Stimulated activated CD8-positive, alpha-beta memory T cell treated with anti-CD3 and anti-CD28 coated beads, Interleukin-7, amount 100 ng/mL, for 48 hours (primary cell): ENCODE measurements at regions not wholly inside any gene's neighbourhood (a gene's known extent, or its start where the extent isn't known, plus 50 kb on each side); places are given as distances from the start of the nearest gene placed in this dataset.
"Not testable (repeated sequence)": the region's sequence is repeated elsewhere in the genome, so short reads cannot be mapped to it uniquely, and the experiment has no call there.

Experiments used
- DNase-seq, 2 donors: peaks; one replicate each; pipeline ENCODE4 v3.0.0-alpha.2; 2020; ENCODE audit warnings: low read depth in 1 of 2; ENCODE audit errors: extremely low read depth in 1 of 2

DNA sequence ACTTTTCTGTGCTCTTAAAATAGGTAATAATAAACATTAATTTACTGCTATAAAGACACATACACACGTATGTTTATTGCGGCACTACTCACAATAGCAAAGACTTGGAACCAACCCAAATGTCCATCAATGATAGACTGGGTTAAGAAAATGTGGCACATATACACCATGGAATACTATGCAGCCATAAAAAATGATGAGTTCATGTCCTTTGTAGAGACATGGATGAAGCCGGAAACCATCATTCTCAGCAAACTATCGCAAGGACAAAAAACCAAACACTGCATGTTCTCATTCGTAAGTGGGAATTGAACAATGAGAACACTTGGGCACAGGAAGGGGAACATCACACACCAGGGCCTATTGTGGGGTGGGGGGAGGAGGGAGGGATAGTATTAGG lies 97.4 kb upstream of the NR5A2 start:
- DNase-seq, result not testable (repeated sequence)

DNA sequence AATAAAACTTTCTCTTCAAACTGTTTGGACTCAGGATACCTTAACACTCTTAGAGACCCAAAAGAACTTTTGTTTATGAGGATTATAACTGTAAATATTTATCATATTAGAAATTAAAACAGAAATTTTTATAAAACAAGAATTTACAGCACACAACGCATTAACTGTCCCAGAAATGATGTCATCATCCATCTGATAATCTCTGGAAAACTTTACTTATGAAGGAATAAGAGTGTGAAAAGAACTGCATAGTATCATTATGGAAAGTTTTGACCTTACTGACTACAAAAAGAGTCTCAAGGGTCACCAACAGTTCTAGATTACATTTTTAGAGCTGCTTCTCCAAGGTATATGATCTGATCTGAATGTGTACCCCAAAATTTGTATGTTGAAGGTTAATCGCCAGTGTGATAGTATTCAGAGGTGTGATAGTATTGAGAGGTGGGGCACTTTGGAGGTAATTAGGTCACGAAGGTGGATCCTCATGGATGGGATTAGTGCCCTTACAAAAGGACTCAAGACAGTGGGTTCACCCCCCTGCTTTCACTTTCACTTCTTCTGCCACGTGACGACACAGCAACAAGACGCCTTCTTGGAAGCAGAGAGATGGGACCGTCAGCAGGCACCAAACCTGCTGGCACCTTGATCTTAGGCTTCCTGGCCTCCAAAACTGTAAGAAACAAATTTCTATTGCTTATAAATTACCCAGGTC lies 95.7 kb upstream of the NR5A2 start:
- DNase-seq, result no peak

DNA sequence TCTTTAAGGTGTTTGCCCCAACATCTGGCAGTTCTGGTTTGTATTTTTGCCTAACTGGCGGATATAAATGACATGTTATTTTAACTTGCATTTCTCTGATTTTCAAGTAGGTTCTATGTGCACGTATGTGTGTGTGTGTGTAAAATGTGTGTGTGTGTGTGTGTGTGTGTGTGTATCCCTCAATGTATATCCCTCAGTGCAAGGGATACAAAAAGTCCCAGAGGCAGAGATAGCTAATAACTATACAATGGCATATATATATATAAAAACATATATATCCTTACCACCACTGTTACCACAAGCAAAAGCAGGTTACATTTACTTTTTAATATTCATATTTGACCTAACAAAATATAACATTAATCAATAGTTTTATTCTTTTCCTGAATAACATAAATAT lies 95.0 kb upstream of the NR5A2 start:
- no peak for DNase-seq

DNA sequence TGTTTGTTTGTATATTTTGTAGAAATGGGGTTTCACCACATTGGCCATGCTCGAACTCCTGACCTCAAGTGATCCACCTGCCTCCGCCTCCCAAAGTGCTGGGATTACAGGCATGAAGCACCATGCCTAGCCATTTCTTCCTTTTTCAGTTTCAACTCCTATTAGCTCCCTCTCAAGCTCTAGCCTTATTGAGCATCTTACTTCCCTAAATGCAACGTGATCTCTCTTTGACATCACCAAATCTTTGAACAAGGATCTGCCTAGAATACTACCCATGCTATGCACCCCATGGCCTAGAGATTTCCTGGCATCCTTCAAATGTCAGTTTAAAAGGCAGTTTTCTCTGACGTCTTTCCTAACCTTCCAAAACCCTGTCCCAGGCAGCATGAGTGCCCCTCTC lies 91.1 kb upstream of the NR5A2 start:
- no peak for DNase-seq

GRCh38 chr1:199937161-199937560 lies 90.3 kb upstream of the NR5A2 start:
- DNase-seq, result no peak

- no peak for DNase-seq
These were observed 89.8 kb upstream of the NR5A2 start for GRCh38 chr1:199937661-199938060.

DNA sequence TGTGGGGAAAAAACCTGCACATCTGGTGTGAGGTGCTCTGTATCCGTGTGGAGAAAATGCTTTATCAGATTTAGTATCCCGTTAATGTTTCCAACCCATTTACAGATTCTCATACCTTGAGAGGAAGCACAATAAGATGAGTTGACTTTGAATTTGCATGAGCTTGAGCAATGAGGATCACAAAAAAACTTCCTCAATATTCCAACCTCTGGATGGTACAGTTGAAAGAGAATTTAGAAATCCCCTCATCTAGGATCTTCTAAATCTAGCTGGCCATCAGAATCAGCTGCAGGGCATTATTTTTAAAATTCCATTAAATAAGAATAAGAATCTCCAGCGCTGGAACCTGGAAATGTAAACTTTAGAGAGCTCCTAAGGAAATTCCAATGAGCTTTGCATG lies 82.5 kb upstream of the NR5A2 start:
- no peak for DNase-seq

- no peak for DNase-seq
These were observed 81.9 kb upstream of the NR5A2 start for GRCh38 chr1:199945591-199945990.

DNA sequence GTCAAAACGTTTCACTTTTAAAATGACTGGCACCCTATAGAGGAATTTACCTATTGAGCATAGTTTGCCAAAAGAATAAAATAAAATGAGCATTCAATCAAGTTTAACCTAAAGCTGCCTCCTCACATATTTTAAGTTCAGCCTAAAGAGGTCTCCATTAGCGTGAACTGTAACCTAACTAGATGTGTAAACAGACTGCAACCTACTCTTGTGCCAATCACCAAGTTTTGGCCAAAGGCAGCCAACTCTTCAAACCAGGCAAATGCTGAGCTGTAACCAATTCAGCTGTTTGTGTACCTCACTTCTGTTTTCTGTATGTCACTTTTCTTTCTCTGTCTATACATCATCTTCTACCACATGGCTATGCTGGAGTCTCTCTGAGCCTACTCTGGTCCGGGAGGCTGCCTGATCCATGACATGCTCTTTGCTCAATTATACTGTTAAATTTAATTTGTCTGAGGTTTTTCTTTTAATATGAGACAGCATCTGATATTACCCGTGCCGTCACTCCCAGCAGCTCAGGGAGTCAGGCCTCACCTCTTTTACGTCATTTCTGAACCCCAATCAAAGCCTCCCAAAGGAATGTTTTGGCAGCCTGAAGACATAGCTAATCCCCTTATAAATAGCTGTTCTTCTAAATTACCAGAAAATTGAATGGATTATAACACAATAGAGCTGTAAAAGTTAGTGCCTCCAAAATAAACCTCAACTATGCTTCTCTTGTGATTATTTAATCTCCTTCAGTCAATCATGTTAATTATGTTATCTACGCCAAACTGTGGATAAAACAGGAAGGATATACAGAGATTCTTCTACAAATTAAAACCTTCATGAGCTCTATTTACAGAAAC lies 81.0 kb upstream of the NR5A2 start:
- DNase-seq, result no peak

GRCh38 chr1:199948587-199949280 lies 78.8 kb upstream of the NR5A2 start:
- no peak for DNase-seq

DNA sequence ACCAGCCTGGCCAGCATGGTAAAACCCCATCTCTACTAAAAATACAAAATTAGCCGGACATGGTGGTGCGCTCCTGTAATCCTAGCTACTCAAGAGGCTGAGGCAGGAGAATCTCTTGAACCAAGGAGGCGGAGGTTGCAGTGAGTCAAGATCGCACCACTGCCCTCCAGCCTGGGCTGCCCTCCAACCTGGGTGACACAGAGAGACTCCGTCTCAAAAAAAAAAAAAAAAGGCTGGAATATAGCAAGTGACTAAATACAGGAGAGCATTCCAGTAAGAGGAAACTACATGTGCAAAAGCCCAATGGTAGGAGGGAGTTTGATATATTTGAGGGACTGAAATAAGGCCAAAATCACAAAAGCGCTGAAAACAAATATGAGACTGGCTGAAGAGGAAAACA lies 76.5 kb upstream of the NR5A2 start:
- DNase-seq, result not testable (repeated sequence)

GRCh38 chr1:199953651-199954050 lies 73.9 kb upstream of the NR5A2 start:
- no peak for DNase-seq

GRCh38 chr1:199954699-199955098 lies 72.8 kb upstream of the NR5A2 start:
- DNase-seq, result no peak

DNA sequence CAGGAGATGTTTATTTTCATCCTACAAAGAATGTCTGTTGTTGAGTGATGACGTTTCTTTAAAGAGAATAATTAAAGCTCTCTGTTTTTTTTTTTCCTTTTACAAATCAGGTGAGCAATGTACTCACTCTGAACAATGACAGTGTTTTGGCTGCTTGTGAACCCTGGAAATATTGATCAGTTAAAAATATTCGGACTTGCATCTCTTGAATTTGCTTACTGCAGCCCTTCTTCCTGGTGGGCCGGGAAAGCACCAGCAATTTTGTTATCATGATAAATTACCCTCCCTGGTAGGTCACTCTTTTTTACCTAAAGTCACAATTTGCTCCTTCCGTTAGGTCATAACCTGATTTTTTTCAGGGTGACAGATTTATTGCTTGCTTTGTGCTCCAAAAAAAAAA lies 72.3 kb upstream of the NR5A2 start:
- DNase-seq, result no peak

DNA sequence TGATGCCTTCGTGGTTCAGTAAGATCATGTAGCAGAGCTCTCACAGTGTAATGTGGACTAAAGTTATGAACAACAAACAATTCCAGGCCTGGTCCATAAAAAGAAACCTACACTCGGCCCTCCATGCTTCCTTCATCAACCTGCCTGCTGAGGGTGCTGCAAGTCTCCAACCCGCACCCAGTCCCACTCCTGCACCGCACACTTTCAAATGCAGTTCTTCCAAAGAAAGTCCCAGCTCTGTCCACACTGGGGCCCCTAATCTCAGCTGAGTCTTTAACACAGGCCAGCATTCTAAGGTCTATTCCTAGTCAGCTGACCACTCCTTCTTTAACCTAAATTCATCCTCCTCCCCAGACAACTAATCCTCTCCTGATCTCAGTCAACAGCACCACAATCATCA lies 71.5 kb upstream of the NR5A2 start:
- no peak for DNase-seq

GRCh38 chr1:199959033-199959774 lies 68.3 kb upstream of the NR5A2 start:
- DNase-seq, result no peak

- no peak for DNase-seq
These were observed 67.8 kb upstream of the NR5A2 start for GRCh38 chr1:199959775-199960110.

GRCh38 chr1:199970125-199970524 lies 57.4 kb upstream of the NR5A2 start:
- DNase-seq, result no peak

DNA sequence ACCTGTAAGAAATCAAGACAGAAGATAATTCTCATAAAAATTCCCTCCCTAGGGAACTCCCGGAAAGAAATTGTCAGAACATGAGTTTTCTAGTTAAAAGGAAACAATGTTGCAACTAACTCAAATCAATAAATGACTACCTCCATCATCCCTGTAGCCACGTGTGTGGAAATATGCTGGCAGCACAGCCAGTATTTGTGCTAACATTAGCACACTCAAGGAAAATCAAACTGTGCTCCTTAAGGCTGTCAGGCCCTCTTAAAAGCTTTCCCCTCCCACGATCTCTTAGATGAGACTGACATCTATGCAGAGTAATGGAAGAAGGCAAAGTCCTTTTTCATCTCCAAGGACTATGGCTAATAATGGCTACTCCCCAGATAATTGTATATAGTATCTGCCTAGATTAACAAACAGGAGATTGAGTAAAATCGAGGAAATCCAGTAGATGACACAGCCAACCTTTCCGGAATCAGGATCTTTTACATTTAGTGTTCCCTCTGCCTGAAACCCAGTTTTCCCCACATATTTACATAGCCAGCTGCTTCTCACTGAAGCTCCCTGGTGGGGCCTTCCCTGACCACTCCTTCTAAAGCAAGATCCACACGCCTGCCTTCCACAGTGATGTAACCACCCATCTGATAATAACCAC lies 50.9 kb upstream of the NR5A2 start:
- DNase-seq, result no peak
